Common myeloid progenitor, CD34-positive (primary cell): ENCODE measurements at regions not wholly inside any gene's neighbourhood (a gene's known extent, or its start where the extent isn't known, plus 50 kb on each side); places are given as distances from the start of the nearest gene placed in this dataset.

Source experiments
- CTCF ChIA-PET: fragments of 350-600 bp; sonication (Branson Sonifier 250); formaldehyde crosslinking; loops from one replicate; lab custom pipeline; 2021; ENCODE audit warnings: antibody characterized with exemption; lab: Charles Lee
- POLR2A ChIA-PET: fragments of 350-600 bp; sonication (Branson Sonifier 250); formaldehyde crosslinking; loops from one replicate; lab custom pipeline; 2021; ENCODE audit warnings: antibody characterized with exemption; lab: Charles Lee
- DNase-seq, 3 donors: peaks; one replicate each; pipeline versions ENCODE4 v3.0.0 to v3.0.0-alpha.2; 2013
- H3K27ac ChIP-seq, 2 experiments: 1 replicate in 1 of 2; 2 replicates in 1 of 2; pipeline ENCODE4 v1.7.0; 2013; ENCODE audit warnings: inconsistent platforms in 2 of 2, low read length in 2 of 2, mild to moderate bottlenecking in 2 of 2, low read depth in 1 of 2, moderate library complexity in 1 of 2; ENCODE audit not compliant: severe bottlenecking in 2 of 2, insufficient read depth in 1 of 2, poor library complexity in 1 of 2
- H3K27me3 ChIP-seq, 5 experiments: replicated peaks in 2 of 5; 1 replicate in 3 of 5; 2 replicates in 2 of 5; pipeline versions ENCODE4 v1.6.1 to v1.7.0; 2013; ENCODE audit warnings: low read length in 4 of 5, mild to moderate bottlenecking in 2 of 5, moderate library complexity in 2 of 5, inconsistent platforms in 1 of 5; ENCODE audit not compliant: insufficient read depth in 5 of 5, control insufficient read depth in 4 of 5
- H3K36me3 ChIP-seq, 4 experiments: 1 replicate in 2 of 4; 2 replicates in 2 of 4; pipeline versions ENCODE4 v1.6.1 to v1.7.0; 2013; ENCODE audit warnings: low read length in 3 of 4, control low read depth in 1 of 4, mild to moderate bottlenecking in 1 of 4; ENCODE audit not compliant: control insufficient read depth in 4 of 4, insufficient read depth in 4 of 4
- H3K4me1 ChIP-seq, 4 experiments: 1 replicate in 3 of 4; 2 replicates in 1 of 4; pipeline versions ENCODE4 v1.6.1 to v1.7.1; 2013; ENCODE audit warnings: low read length in 3 of 4, mild to moderate bottlenecking in 3 of 4, control low read depth in 1 of 4, inconsistent platforms in 1 of 4, moderate library complexity in 1 of 4; ENCODE audit not compliant: control insufficient read depth in 4 of 4, insufficient read depth in 4 of 4; ENCODE audit errors: control extremely low read depth in 1 of 4
- H3K4me3 ChIP-seq, 7 experiments: 1 replicate in 4 of 7; 2 replicates in 3 of 7; pipeline versions ENCODE4 v1.5.1 to v1.7.0; 2013; ENCODE audit warnings: mild to moderate bottlenecking in 7 of 7, low read length in 6 of 7, moderate library complexity in 6 of 7, inconsistent platforms in 2 of 7, low read depth in 2 of 7, control low read depth in 1 of 7; ENCODE audit not compliant: insufficient read depth in 4 of 7, control insufficient read depth in 1 of 7; ENCODE audit errors: extremely low read depth in 1 of 7
- H3K9me3 ChIP-seq, 5 experiments: 1 replicate in 4 of 5; 2 replicates in 1 of 5; pipeline versions ENCODE4 v1.6.1 to v1.7.1; 2013; ENCODE audit warnings: low read length in 4 of 5, mild to moderate bottlenecking in 2 of 5, inconsistent platforms in 1 of 5, low read depth in 1 of 5, moderate library complexity in 1 of 5; ENCODE audit not compliant: control insufficient read depth in 4 of 5, insufficient read depth in 2 of 5; ENCODE audit errors: control extremely low read depth in 1 of 5
- WGBS: methylation state at CpG from one replicate; pipeline ENCODE4 v1.1.5; 2013; ENCODE audit not compliant: insufficient coverage; 5-methylcytosine and 5-hydroxymethylcytosine counted together

GRCh38 chr3:177929310-177929709 is 606.9 kb upstream of the KCNMB2 start:
- no peaks in the 10 kb centered on the region for H3K27me3 ChIP-seq
- H3K9me3 ChIP-seq = no peaks in the 10 kb centered on the region
- H3K27ac ChIP-seq = no peak overlapping the region
- H3K4me3 ChIP-seq = no peak overlapping the region
- no peaks in the 10 kb centered on the region for H3K36me3 ChIP-seq
- no peak for DNase-seq
- POLR2A ChIA-PET = no interaction called here
- peaks cover 13 to 29% (median 20%) of the 10 kb centered on the region in 4 experiments for H3K4me1 ChIP-seq
- WGBS = 92% methylated on average over 2 of the region's 2 CpGs
- CTCF ChIA-PET = no interaction called here

DNA sequence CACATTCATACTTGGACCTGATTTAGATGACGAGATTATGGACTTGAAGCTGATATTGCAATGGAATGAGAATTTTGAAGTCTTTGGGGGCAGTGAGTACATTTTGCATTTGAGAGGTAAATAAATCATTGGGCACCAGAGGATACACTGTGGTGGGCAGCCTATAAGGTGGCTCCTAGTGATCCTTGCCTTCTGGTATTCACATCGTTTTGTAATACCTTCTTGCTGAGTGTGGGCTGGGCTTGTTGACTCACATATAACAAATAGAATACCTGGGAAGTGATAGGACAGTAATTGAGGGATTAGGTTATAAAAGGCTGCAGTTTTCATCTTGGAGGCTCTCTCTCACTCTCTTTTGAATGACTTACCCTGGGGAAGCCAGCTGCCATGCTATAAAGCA is 605.5 kb upstream of the KCNMB2 start:
- Histone ChIP-seq H3K27me3 (no peaks in the 10 kb centered on the region), H3K9me3 (no peaks in the 10 kb centered on the region), H3K36me3 (no peaks in the 10 kb centered on the region), H3K4me3 (no peak overlapping the region), H3K4me1 (peaks cover 20 to 42% (median 24%) of the 10 kb centered on the region in 4 experiments), H3K27ac (no peak overlapping the region)
- ChIA-PET POLR2A (interaction anchor here (0.5 kb wide), 1 partner anchor 631 kb away, joined by 3 read pairs; no protein-coding TSS in a partner anchor), CTCF (interaction anchor here (0.6 kb wide), 1 partner anchor 305 kb away, joined by 3 read pairs; no protein-coding TSS in a partner anchor)
- no peak for DNase-seq
- WGBS = 83% methylated on average over 1 of the region's 2 CpGs

- no CpG with 5 or more reads among the region's 2 CpGs for WGBS
- CTCF ChIA-PET = no interaction called here
- no peaks in the 10 kb centered on the region for H3K36me3 ChIP-seq
- H3K4me1 ChIP-seq = peaks cover 20 to 44% (median 24%) of the 10 kb centered on the region in 4 experiments
- DNase-seq = no peak
- H3K27ac ChIP-seq = no peak overlapping the region
- H3K4me3 ChIP-seq = no peak overlapping the region
- no peaks in the 10 kb centered on the region for H3K27me3 ChIP-seq
- POLR2A ChIA-PET = no interaction called here
- no peaks in the 10 kb centered on the region for H3K9me3 ChIP-seq
Observed at GRCh38 chr3:177931346-177931745, 604.9 kb upstream of the KCNMB2 start.

- 100% methylated on average over 1 of the region's 1 CpG for WGBS
- Histone ChIP-seq H3K36me3 (no peaks in the 10 kb centered on the region), H3K27ac (peak overlapping the region; percentile 36 to 65), H3K27me3 (no peaks in the 10 kb centered on the region), H3K9me3 (no peaks in the 10 kb centered on the region), H3K4me1 (peaks cover 20 to 44% (median 24%) of the 10 kb centered on the region in 4 experiments), H3K4me3 (no peak overlapping the region)
- DNase-seq = no peak
- ChIA-PET CTCF (no interaction called here), POLR2A (no interaction called here)
Observed at GRCh38 chr3:177932346-177932745, 603.9 kb upstream of the KCNMB2 start.

DNA sequence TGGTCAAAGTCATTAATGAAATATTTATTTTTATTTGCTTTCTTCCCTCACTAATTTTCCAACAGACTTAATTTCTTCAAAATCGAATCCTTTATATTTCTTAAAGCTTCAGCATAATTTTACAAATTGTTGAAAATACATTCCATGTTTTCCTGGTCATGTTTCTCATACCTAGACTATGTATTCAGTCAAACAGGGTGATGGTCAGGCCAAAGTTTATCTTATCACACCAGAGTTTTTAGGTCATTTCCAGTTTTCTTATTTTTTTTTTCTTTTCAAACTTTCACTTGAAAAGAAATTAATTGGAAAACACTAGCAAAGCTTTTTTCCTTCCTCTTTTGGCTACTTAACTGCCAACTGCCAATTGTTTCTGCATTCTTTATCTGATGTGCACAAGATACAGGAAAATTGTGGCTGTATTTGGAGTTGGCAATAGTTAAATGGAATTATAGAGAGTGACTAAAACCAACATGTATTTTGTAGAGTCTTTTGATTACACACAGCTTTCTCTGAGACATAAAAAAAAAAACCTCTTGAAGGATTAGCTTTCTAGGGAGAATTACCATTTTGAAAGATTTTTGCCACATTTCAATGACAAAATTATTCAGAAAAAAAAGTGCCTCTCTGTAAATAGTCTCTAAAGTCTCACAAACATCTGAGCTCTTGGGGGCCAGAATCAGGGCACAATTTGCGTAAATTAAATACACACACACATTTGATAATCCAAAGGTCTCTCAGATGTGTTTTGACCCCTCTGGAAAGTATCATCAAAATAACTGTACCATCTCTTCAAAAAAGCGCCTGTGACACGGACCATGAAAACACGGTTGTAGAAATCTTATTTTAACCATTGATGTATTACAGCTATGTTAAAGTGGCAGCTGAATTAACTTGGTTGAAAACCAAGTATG is 603.2 kb upstream of the KCNMB2 start:
- peaks cover 19 to 44% (median 24%) of the 10 kb centered on the region in 4 experiments for H3K4me1 ChIP-seq
- no peaks in the 10 kb centered on the region for H3K36me3 ChIP-seq
- 38% methylated on average over 2 of the region's 5 CpGs for WGBS
- ChIA-PET POLR2A (interaction anchor here (0.5 kb wide), 1 partner anchor 736 kb away, joined by 3 read pairs; the partner anchor contains the start of gene TBL1XR1), CTCF (interaction anchor here (0.5 to 0.7 kb wide), 3 partner anchors 10 to 900 kb away, joined by 3 to 4 read pairs (median 3); no protein-coding TSS in a partner anchor)
- H3K4me3 ChIP-seq = no peak overlapping the region
- H3K27me3 ChIP-seq = no peaks in the 10 kb centered on the region
- H3K27ac ChIP-seq = peak overlapping the region; percentile 57 to 65
- no peaks in the 10 kb centered on the region for H3K9me3 ChIP-seq
- peak; percentile 52 to 89 (median 80) for DNase-seq

- H3K27ac ChIP-seq = no peak overlapping the region
- H3K9me3 ChIP-seq = no peaks in the 10 kb centered on the region
- ChIA-PET POLR2A (interaction anchor here (0.5 kb wide), 1 partner anchor 737 kb away, joined by 3 read pairs; the partner anchor contains the start of gene TBL1XR1), CTCF (interaction anchor here (0.6 kb wide), 1 partner anchor 16 kb away, joined by 3 read pairs; no protein-coding TSS in a partner anchor)
- no peaks in the 10 kb centered on the region for H3K27me3 ChIP-seq
- no peak for DNase-seq
- 93% methylated on average over 2 of the region's 10 CpGs for WGBS
- H3K4me1 ChIP-seq = peaks cover 15 to 39% (median 21%) of the 10 kb centered on the region in 4 experiments
- H3K36me3 ChIP-seq = no peaks in the 10 kb centered on the region
- H3K4me3 ChIP-seq = no peak overlapping the region
Observed at GRCh38 chr3:177934001-177934891, 602.0 kb upstream of the KCNMB2 start.
